H1 (cell line): ENCODE measurements at regions not wholly inside any gene's neighbourhood (a gene's known extent, or its start where the extent isn't known, plus 50 kb on each side); places are given as distances from the start of the nearest gene placed in this dataset.

Experiments
- CTCF ChIA-PET: fragments of 300-600 bp; sonication (Branson Sonifier 250); formaldehyde crosslinking; loops from one replicate; lab custom pipeline; 2021; ENCODE audit not compliant: partially characterized antibody; lab: Charles Lee
- POLR2A ChIA-PET: fragments of 300-600 bp; sonication (Branson Sonifier 250); formaldehyde crosslinking; loops from one replicate; lab custom pipeline; 2021; ENCODE audit warnings: inconsistent platforms; ENCODE audit not compliant: partially characterized antibody; lab: Charles Lee
- DNase-seq, 2 experiments: peaks; one replicate each; pipeline versions ENCODE4 v3.0.0 to v3.0.0-alpha.2; 2010 to 2022; ENCODE audit warnings: low spot score in 2 of 2, low read depth in 1 of 2, mixed read lengths in 1 of 2
- FAIRE-seq: peaks from 2 replicates; lab custom pipeline; 2011; peaks lifted over from hg19 to GRCh38; lab: Jason Lieb, UNC
- H2AFZ ChIP-seq: 2 replicates; pipeline ENCODE4 v1.8.1; 2012; ENCODE audit warnings: low read length, inconsistent platforms
- H2AK5ac ChIP-seq: 2 replicates; pipeline ENCODE4 v1.6.1; 2013; ENCODE audit warnings: low read depth, low read length
- H2BK120ac ChIP-seq: replicated peaks from 2 replicates; pipeline ENCODE3; 2013; ENCODE audit warnings: low read depth, low read length, inconsistent platforms
- H2BK12ac ChIP-seq: 2 replicates; pipeline ENCODE4 v1.6.1; 2013; ENCODE audit warnings: low read depth, low read length
- H2BK15ac ChIP-seq: 2 replicates; pipeline ENCODE4 v1.6.1; 2013; ENCODE audit warnings: low read length
- H2BK20ac ChIP-seq: 2 replicates; pipeline ENCODE4 v1.6.1; 2013; ENCODE audit warnings: low read length
- H2BK5ac ChIP-seq: 2 replicates; pipeline ENCODE4 v1.6.1; 2013; ENCODE audit warnings: low read depth, low read length
- H3K14ac ChIP-seq: 2 replicates; pipeline ENCODE4 v1.6.1; 2013; ENCODE audit warnings: inconsistent platforms; ENCODE audit not compliant: insufficient read length
- H3K18ac ChIP-seq: 2 replicates; pipeline ENCODE4 v1.6.1; 2013; ENCODE audit warnings: low read length; ENCODE audit errors: extremely low read depth
- H3K23ac ChIP-seq: 2 replicates; pipeline ENCODE4 v1.6.1; 2013; ENCODE audit warnings: inconsistent platforms; ENCODE audit not compliant: insufficient read length
- H3K23me2 ChIP-seq: 2 replicates; pipeline ENCODE4 v1.6.1; 2013; ENCODE audit warnings: low read depth, low read length
- H3K27ac ChIP-seq: 2 replicates; pipeline ENCODE4 v1.6.1; 2011; ENCODE audit warnings: low read depth, low read length, inconsistent platforms
- H3K27me3 ChIP-seq, 4 experiments: replicated peaks in 1 of 4; 1 replicate in 1 of 4; 2 replicates in 3 of 4; pipeline versions ENCODE4 v1.6.1 to v1.8.1; 2011 to 2013; ENCODE audit warnings: low read length in 3 of 4, mild to moderate bottlenecking in 3 of 4, inconsistent platforms in 2 of 4, mixed read lengths in 2 of 4, moderate library complexity in 1 of 4; ENCODE audit not compliant: control insufficient read depth in 3 of 4, insufficient read depth in 3 of 4; ENCODE audit errors: extremely low read depth in 1 of 4
- H3K36me3 ChIP-seq, 4 experiments: 2 replicates each; pipeline versions ENCODE4 v1.6.1 to v1.8.1; 2011 to 2013; ENCODE audit warnings: mild to moderate bottlenecking in 4 of 4, low read length in 3 of 4, moderate library complexity in 2 of 4, control low read depth in 1 of 4, inconsistent platforms in 1 of 4; ENCODE audit not compliant: insufficient read depth in 4 of 4, control insufficient read depth in 2 of 4
- H3K4ac ChIP-seq: replicated peaks from 2 replicates; pipeline ENCODE3; 2013; ENCODE audit warnings: low read length, low read depth, mixed read lengths, inconsistent platforms; ENCODE audit not compliant: insufficient read length
- H3K4me1 ChIP-seq, 4 experiments: replicated peaks in 1 of 4; 1 replicate in 1 of 4; 2 replicates in 3 of 4; pipeline versions ENCODE4 v1.6.1 to v1.8.1; 2011 to 2013; ENCODE audit warnings: low read length in 3 of 4, inconsistent platforms in 2 of 4, mixed read lengths in 1 of 4; ENCODE audit not compliant: insufficient read depth in 4 of 4, control insufficient read depth in 3 of 4
- H3K4me2 ChIP-seq, 2 experiments: 2 replicates each; pipeline versions ENCODE4 v1.6.1 to v1.8.1; 2011 to 2013; ENCODE audit warnings: low read depth in 2 of 2, low read length in 2 of 2, control low read depth in 1 of 2, inconsistent platforms in 1 of 2, mild to moderate bottlenecking in 1 of 2; ENCODE audit not compliant: insufficient read depth in 1 of 2
- H3K4me3 ChIP-seq, 4 experiments: fragments of 200-600, 300-600 bp in 1 of 4; sonication (generic), shearing (Covaris generic), sonication (Bioruptor Twin) in 1 of 4; 2 replicates each; pipeline versions ENCODE4 v1.5.1 to v1.8.1; 2011 to 2016; ENCODE audit warnings: low read length in 4 of 4, low read depth in 3 of 4, control low read depth in 2 of 4, inconsistent platforms in 2 of 4, mild to moderate bottlenecking in 2 of 4, mixed read lengths in 1 of 4, moderate library complexity in 1 of 4; ENCODE audit not compliant: insufficient read depth in 2 of 4; ENCODE audit errors: extremely low read depth in 1 of 4
- H3K56ac ChIP-seq: replicated peaks from 2 replicates; pipeline ENCODE3; 2013; ENCODE audit warnings: low read depth, mild to moderate bottlenecking, mixed read lengths, low read length, inconsistent platforms; ENCODE audit not compliant: insufficient read length
- H3K79me1 ChIP-seq: 2 replicates; pipeline ENCODE4 v1.6.1; 2013; ENCODE audit warnings: low read depth, low read length, control low read depth
- H3K79me2 ChIP-seq, 2 experiments: 2 replicates each; pipeline versions ENCODE4 v1.6.1 to v1.8.1; 2012 to 2013; ENCODE audit warnings: low read length in 2 of 2, mild to moderate bottlenecking in 2 of 2, inconsistent platforms in 1 of 2; ENCODE audit not compliant: insufficient read depth in 2 of 2, control insufficient read depth in 1 of 2
- H3K9ac ChIP-seq, 4 experiments: replicated peaks in 1 of 4; 1 replicate in 1 of 4; 2 replicates in 3 of 4; pipeline versions ENCODE4 v1.6.1 to v1.8.1; 2011 to 2013; ENCODE audit warnings: low read depth in 3 of 4, low read length in 3 of 4, control low read depth in 2 of 4, mild to moderate bottlenecking in 2 of 4, moderate library complexity in 2 of 4, inconsistent platforms in 1 of 4; ENCODE audit errors: extremely low read depth in 1 of 4
- H3K9me3 ChIP-seq, 2 experiments: 2 replicates each; pipeline versions ENCODE4 v1.6.1 to v1.8.1; 2012 to 2013; ENCODE audit warnings: mild to moderate bottlenecking in 2 of 2, moderate library complexity in 2 of 2, control low read depth in 1 of 2, inconsistent platforms in 1 of 2, low read depth in 1 of 2, low read length in 1 of 2, mixed read lengths in 1 of 2; ENCODE audit not compliant: insufficient read depth in 2 of 2
- H4K20me1 ChIP-seq, 2 experiments: replicated peaks in 1 of 2; 2 replicates each; pipeline versions ENCODE3 to v1.8.1; 2011 to 2013; ENCODE audit warnings: inconsistent platforms in 2 of 2, low read length in 2 of 2, mild to moderate bottlenecking in 1 of 2; ENCODE audit not compliant: insufficient read depth in 2 of 2, control insufficient read depth in 1 of 2
- H4K5ac ChIP-seq: 2 replicates; pipeline ENCODE4 v1.6.1; 2013; ENCODE audit warnings: low read length, low read depth, mixed read lengths, inconsistent platforms; ENCODE audit not compliant: insufficient read length
- H4K8ac ChIP-seq: 2 replicates; pipeline ENCODE4 v1.8.0; 2013; ENCODE audit warnings: mild to moderate bottlenecking, moderate library complexity, low read length, inconsistent platforms; ENCODE audit not compliant: insufficient read depth; ENCODE audit errors: extremely low read depth
- H4K91ac ChIP-seq: replicated peaks from 2 replicates; pipeline ENCODE3; 2013; ENCODE audit warnings: low read length, mixed read lengths, inconsistent platforms; ENCODE audit not compliant: insufficient read length
- CREB1 ChIP-seq: IDR thresholded peaks from 2 replicates; pipeline ENCODE4 v1.6.1; 2012; ENCODE audit warnings: inconsistent platforms
- CTCF ChIP-seq, 3 experiments: IDR thresholded peaks; 1 replicate in 2 of 3; 2 replicates in 1 of 3; pipeline versions ENCODE4 v1.5.1 to v1.6.1; 2011; ENCODE audit warnings: low read length in 3 of 3, mild to moderate bottlenecking in 3 of 3, inconsistent platforms in 2 of 3, low read depth in 1 of 3, moderate library complexity in 1 of 3; ENCODE audit not compliant: insufficient read depth in 1 of 3; ENCODE audit errors: control extremely low read depth in 1 of 3
- E2F6 ChIP-seq: IDR thresholded peaks from 2 replicates; pipeline ENCODE4 v1.6.1; 2012; ENCODE audit warnings: inconsistent platforms
- JUND ChIP-seq: IDR thresholded peaks from 2 replicates; pipeline ENCODE4 v1.6.1; 2011; ENCODE audit warnings: mild to moderate bottlenecking, improper control_type of control experiment, low read length
- NANOG ChIP-seq: IDR thresholded peaks from 2 replicates; pipeline ENCODE4 v1.6.1; 2011; ENCODE audit warnings: low read length, low read depth, mild to moderate bottlenecking, inconsistent platforms; ENCODE audit not compliant: insufficient read depth, poor library complexity, severe bottlenecking
- POLR2AphosphoS5 ChIP-seq: IDR thresholded peaks from 2 replicates; pipeline ENCODE4 v1.6.1; 2011; ENCODE audit warnings: low read depth, low read length
- SRF ChIP-seq: IDR thresholded peaks from 2 replicates; pipeline ENCODE4 v1.6.1; 2011; ENCODE audit warnings: mild to moderate bottlenecking, low read depth, low read length, moderate library complexity
- SUZ12 ChIP-seq: fragments of 200-600 bp; sonication (generic); IDR thresholded peaks from 2 replicates; pipeline ENCODE4 v1.6.1; 2012; ENCODE audit warnings: mild to moderate bottlenecking, inconsistent platforms, low read length, moderate library complexity, mixed read lengths
- TAF7 ChIP-seq: optimal IDR thresholded peaks from 2 replicates; pipeline ENCODE3; 2011; ENCODE audit warnings: low read depth, mild to moderate bottlenecking, inconsistent platforms, low read length, moderate library complexity, borderline replicate concordance
- YY1 ChIP-seq: IDR thresholded peaks from 2 replicates; pipeline ENCODE4 v1.6.1; 2011; ENCODE audit warnings: low read depth, mild to moderate bottlenecking, low read length
- WGBS, 2 experiments: shearing (Covaris generic) in 1 of 2; methylation state at CpG; one replicate each; pipeline versions ENCODE4 v1.1.6 to v1.1.7; 2013 to 2015; ENCODE audit warnings: low lambda C conversion rate in 2 of 2, mixed read lengths in 2 of 2, inconsistent platforms in 1 of 2, low coverage in 1 of 2, missing lambda C conversion rate in 1 of 2; ENCODE audit not compliant: insufficient replicate concordance in 2 of 2, insufficient coverage in 1 of 2, insufficient read length in 1 of 2; ENCODE audit errors: extremely low coverage in 1 of 2, missing lambda C conversion rate in 1 of 2; 5-methylcytosine and 5-hydroxymethylcytosine counted together

- TF ChIP-seq CREB1 (no peak), NANOG (no peak), POLR2AphosphoS5 (no peak), SRF (no peak), CTCF (IDR thresholded peaks at IDR 0.05; ENCODE audit: control extremely low read depth in 1 of 3, insufficient read depth in 1 of 3, low read depth in 1 of 3, low read length in 3 of 3) (no peak), JUND (no peak), YY1 (no peak), TAF7 (no peak), E2F6 (no peak), SUZ12 (no peak)
- Histone ChIP-seq H3K36me3 (no peaks in the 10 kb centered on the region), H2BK5ac (no peak overlapping the region), H3K27ac (no peak overlapping the region), H3K23me2 (no peaks in the 10 kb centered on the region; the same call in 1 of the 2 replicates), H3K79me1 (no peaks in the 10 kb centered on the region), H2AFZ (no peak overlapping the region), H3K4ac (no peak overlapping the region), H2AK5ac (no peak overlapping the region), H3K9me3 (no peaks in the 10 kb centered on the region), H3K56ac (no peak overlapping the region), H3K4me3 (no peak overlapping the region), H3K4me2 (no peak overlapping the region), H4K8ac (no peak overlapping the region), H3K14ac (no peak overlapping the region), H3K18ac (no peak overlapping the region), H2BK120ac (no peak overlapping the region), H3K4me1 (no peaks in the 10 kb centered on the region), H2BK15ac (no peak overlapping the region), H4K5ac (no peak overlapping the region), H3K23ac (no peak overlapping the region), H2BK20ac (no peak overlapping the region), H3K79me2 (no peaks in the 10 kb centered on the region), H3K9ac (no peak overlapping the region), H2BK12ac (no peak overlapping the region), H4K20me1 (no peaks in the 10 kb centered on the region), H4K91ac (no peak overlapping the region), H3K27me3 (no peaks in the 10 kb centered on the region)
- DNase-seq (no peak), FAIRE-seq (no peak)
- 91% methylated on average over 2 of the region's 2 CpGs; no CpG with 5 or more reads in 1 of the 2 experiments for WGBS, 2 experiments
- ChIA-PET POLR2A (no interaction called here), CTCF (interaction anchor here (0.6 to 1.1 kb wide), 2 partner anchors 113 to 139 kb away, joined by 3 read pairs; no protein-coding TSS in a partner anchor)
These were observed 1351.2 kb downstream of the STIM2 start for GRCh38 chr4:28211676-28212470.
